Fibroblast of lung (primary cell): ENCODE measurements at regions not wholly inside any gene's neighbourhood (a gene's known extent, or its start where the extent isn't known, plus 50 kb on each side); places are given as distances from the start of the nearest gene placed in this dataset.

ENCODE experiments used
- DNase-seq, 2 donors: peaks; one replicate each; pipeline versions ENCODE4 v3.0.0 to v3.0.0-alpha.2; 2010; ENCODE audit warnings: low read depth in 2 of 2
- H2AFZ ChIP-seq: 2 replicates; pipeline ENCODE4 v1.5.1; 2012; ENCODE audit warnings: low read length, control low read depth, inconsistent platforms
- H3K27ac ChIP-seq: 2 replicates; pipeline ENCODE4 v1.5.1; 2011; ENCODE audit warnings: low read length, control low read depth; ENCODE audit not compliant: insufficient read depth
- H3K27me3 ChIP-seq: 2 replicates; pipeline ENCODE4 v1.5.1; 2011; ENCODE audit warnings: mild to moderate bottlenecking, low read length; ENCODE audit not compliant: control insufficient read depth, insufficient read depth
- H3K36me3 ChIP-seq: 2 replicates; pipeline ENCODE4 v1.5.1; 2011; ENCODE audit warnings: low read length; ENCODE audit not compliant: control insufficient read depth, insufficient read depth
- H3K4me1 ChIP-seq: 2 replicates; pipeline ENCODE4 v1.5.1; 2011; ENCODE audit warnings: low read length; ENCODE audit not compliant: control insufficient read depth, insufficient read depth; ENCODE audit errors: extremely low read depth
- H3K4me2 ChIP-seq: 2 replicates; pipeline ENCODE4 v1.5.1; 2011; ENCODE audit warnings: low read length, control low read depth; ENCODE audit not compliant: insufficient read depth; ENCODE audit errors: extremely low read depth
- H3K4me3 ChIP-seq, 4 experiments: fragments of 200-600 bp in 1 of 4; sonication (generic) in 1 of 4; replicated peaks in 1 of 4; 2 replicates each; pipeline ENCODE4 v1.5.1; 2011 to 2016; ENCODE audit warnings: low read length in 4 of 4, low read depth in 3 of 4, mild to moderate bottlenecking in 3 of 4, control low read depth in 2 of 4, inconsistent platforms in 1 of 4, mixed read lengths in 1 of 4; ENCODE audit not compliant: insufficient read depth in 1 of 4; ENCODE audit errors: control extremely low read depth in 1 of 4
- H3K79me2 ChIP-seq: 2 replicates; pipeline ENCODE4 v1.5.1; 2012; ENCODE audit warnings: mild to moderate bottlenecking, low read length, inconsistent platforms; ENCODE audit not compliant: control insufficient read depth, insufficient read depth
- H3K9ac ChIP-seq: 2 replicates; pipeline ENCODE4 v1.5.1; 2011; ENCODE audit warnings: mild to moderate bottlenecking, low read length, control low read depth; ENCODE audit not compliant: insufficient read depth
- H3K9me3 ChIP-seq: 2 replicates; pipeline ENCODE4 v1.5.1; 2012; ENCODE audit warnings: low read depth, low read length; ENCODE audit not compliant: control insufficient read depth, insufficient read depth
- H4K20me1 ChIP-seq: 2 replicates; pipeline ENCODE4 v1.5.1; 2011; ENCODE audit warnings: low read length; ENCODE audit not compliant: control insufficient read depth, insufficient read depth; ENCODE audit errors: extremely low read depth
- CTCF ChIP-seq, 2 donors: IDR thresholded peaks in 1 of 2; conservative IDR thresholded peaks in 1 of 2; 1 replicate in 1 of 2; 2 replicates in 1 of 2; pipeline ENCODE4 v1.5.1; 2011 to 2012; ENCODE audit warnings: low read length in 2 of 2, control low read depth in 1 of 2, inconsistent platforms in 1 of 2, low read depth in 1 of 2, mild to moderate bottlenecking in 1 of 2
- EZH2 ChIP-seq: IDR thresholded peaks from 2 replicates; pipeline ENCODE4 v1.5.1; 2012; ENCODE audit warnings: low read length, control low read depth, mild to moderate bottlenecking; ENCODE audit errors: missing control alignments

GRCh38 chr21:35606578-35606977 lies 453.7 kb downstream of the SETD4 start:
- Histone ChIP-seq H4K20me1 (no peaks in the 10 kb centered on the region), H3K4me2 (no peak overlapping the region), H2AFZ (no peak overlapping the region), H3K9ac (no peak overlapping the region), H3K4me3 (no peak overlapping the region), H3K79me2 (no peaks in the 10 kb centered on the region), H3K4me1 (no peaks in the 10 kb centered on the region), H3K27ac (no peak overlapping the region), H3K9me3 (no peaks in the 10 kb centered on the region), H3K36me3 (no peaks in the 10 kb centered on the region), H3K27me3 (no peaks in the 10 kb centered on the region)
- TF ChIP-seq CTCF (conservative IDR thresholded peaks at IDR 0.05 in 1 of 2, IDR thresholded peaks at IDR 0.05 in 1 of 2; ENCODE audit: low read depth in 1 of 2, low read length in 2 of 2), result no peak
- no peak for TF ChIP-seq EZH2
- no peak for DNase-seq

- no peak overlapping the region for H2AFZ ChIP-seq
- H3K9me3 ChIP-seq, result no peaks in the 10 kb centered on the region
- H3K9ac ChIP-seq, result no peak overlapping the region
- H4K20me1 ChIP-seq, result no peaks in the 10 kb centered on the region
- TF ChIP-seq EZH2 (no peak), CTCF (conservative IDR thresholded peaks at IDR 0.05 in 1 of 2, IDR thresholded peaks at IDR 0.05 in 1 of 2; ENCODE audit: low read depth in 1 of 2, low read length in 2 of 2) (no peak)
- no peaks in the 10 kb centered on the region for H3K36me3 ChIP-seq
- no peak for DNase-seq
- no peaks in the 10 kb centered on the region for H3K27me3 ChIP-seq
- H3K79me2 ChIP-seq, result no peaks in the 10 kb centered on the region
- no peak overlapping the region for H3K4me2 ChIP-seq
- H3K4me1 ChIP-seq, result no peaks in the 10 kb centered on the region
- H3K4me3 ChIP-seq, result no peak overlapping the region
- no peak overlapping the region for H3K27ac ChIP-seq
Measured at GRCh38 chr21:35606146-35606545, 454.2 kb downstream of the SETD4 start.

GRCh38 chr21:35603494-35603893 lies 456.8 kb downstream of the SETD4 start:
- no peaks in the 10 kb centered on the region for H4K20me1 ChIP-seq
- H3K4me1 ChIP-seq, result no peaks in the 10 kb centered on the region
- no peaks in the 10 kb centered on the region for H3K27me3 ChIP-seq
- TF ChIP-seq EZH2 (no peak), CTCF (conservative IDR thresholded peaks at IDR 0.05 in 1 of 2, IDR thresholded peaks at IDR 0.05 in 1 of 2; ENCODE audit: low read depth in 1 of 2, low read length in 2 of 2) (no peak)
- H3K9ac ChIP-seq, result no peak overlapping the region
- no peaks in the 10 kb centered on the region for H3K9me3 ChIP-seq
- no peaks in the 10 kb centered on the region for H3K79me2 ChIP-seq
- no peak overlapping the region for H3K4me2 ChIP-seq
- H3K27ac ChIP-seq, result no peak overlapping the region
- DNase-seq, result no peak
- no peak overlapping the region for H3K4me3 ChIP-seq
- H3K36me3 ChIP-seq, result no peaks in the 10 kb centered on the region
- no peak overlapping the region for H2AFZ ChIP-seq
